ENCODE measurements at regions not wholly inside any gene's neighbourhood (a gene's known extent, or its start where the extent isn't known, plus 50 kb on each side); places are given as distances from the start of the nearest gene placed in this dataset.

GRCh38 chr13:111657013-111657412, 336.6 kb downstream of the TEX29 start:
- H3K36me3 ChIP-seq (replicated peaks in 1 of 2; ENCODE audit: control insufficient read depth in 1 of 2, insufficient read depth in 2 of 2, low read length in 2 of 2): no peaks in the 10 kb centered on the region
- H3K4me2 ChIP-seq (replicated peaks; ENCODE audit: extremely low read depth, low read length, poor library complexity, severe bottlenecking): no peak overlapping the region
- H3K27me3 ChIP-seq (ENCODE audit: control insufficient read depth in 2 of 2, insufficient read depth in 2 of 2, low read length in 2 of 2): no peaks in the 10 kb centered on the region
- no peak overlapping the region for H3K4me3 ChIP-seq (replicated peaks in 1 of 3; ENCODE audit: low read depth in 2 of 3, low read length in 3 of 3)
- H3K79me2 ChIP-seq (ENCODE audit: insufficient read depth, low read length): no peaks in the 10 kb centered on the region
- no peak overlapping the region for H3K9ac ChIP-seq (ENCODE audit: insufficient read depth, low read length, poor library complexity, severe bottlenecking)
- no peak overlapping the region for H2AFZ ChIP-seq (ENCODE audit: insufficient read depth, low read depth, low read length, poor library complexity, severe bottlenecking)
- no peak for TF ChIP-seq CTCF (IDR thresholded peaks at IDR 0.05)
- Mint-ChIP-seq H3K9me3 (peaks cover 0 to 2% (median 0%) of the 10 kb centered on the region in 7 donors), H3K4me1 (no peaks in the 10 kb centered on the region), H3K27me3 (ENCODE audit: low read depth in 3 of 3) (peaks cover 1 to 5% (median 3%) of the 10 kb centered on the region in 3 donors), H3K36me3 (no peaks in the 10 kb centered on the region), H3K4me3 (no peak overlapping the region), H3K27ac (no peak overlapping the region)
- intact Hi-C loops (cut with micrococcal nuclease): no loop called here
- no peak for DNase-seq
- WGBS (ENCODE audit: insufficient coverage): 97% methylated on average over 5 of the region's 5 CpGs
- H3K27ac ChIP-seq (ENCODE audit: low read depth in 1 of 2, low read length in 2 of 2): no peak overlapping the region
- no peaks in the 10 kb centered on the region for H4K20me1 ChIP-seq (ENCODE audit: insufficient read depth, low read length)
- H3K4me1 ChIP-seq (ENCODE audit: control insufficient read depth in 1 of 2, insufficient read depth in 2 of 2, low read length in 2 of 2): no peaks in the 10 kb centered on the region
- no peaks in the 10 kb centered on the region for H3K9me3 ChIP-seq (replicated peaks in 1 of 2; ENCODE audit: control insufficient read depth in 1 of 2, insufficient read depth in 1 of 2, low read length in 2 of 2)

- H3K36me3 Mint-ChIP-seq: no peaks in the 10 kb centered on the region
- peaks cover 0 to 2% (median 0%) of the 10 kb centered on the region in 7 donors for H3K9me3 Mint-ChIP-seq
- Histone ChIP-seq H3K27ac (ENCODE audit: low read depth in 1 of 2, low read length in 2 of 2) (no peak overlapping the region), H3K79me2 (ENCODE audit: insufficient read depth, low read length) (no peaks in the 10 kb centered on the region), H4K20me1 (ENCODE audit: insufficient read depth, low read length) (no peaks in the 10 kb centered on the region), H3K4me3 (replicated peaks in 1 of 3; ENCODE audit: low read depth in 2 of 3, low read length in 3 of 3) (no peak overlapping the region), H3K9ac (ENCODE audit: insufficient read depth, low read length, poor library complexity, severe bottlenecking) (no peak overlapping the region), H3K4me2 (replicated peaks; ENCODE audit: extremely low read depth, low read length, poor library complexity, severe bottlenecking) (no peak overlapping the region), H2AFZ (ENCODE audit: insufficient read depth, low read depth, low read length, poor library complexity, severe bottlenecking) (no peak overlapping the region), H3K4me1 (ENCODE audit: control insufficient read depth in 1 of 2, insufficient read depth in 2 of 2, low read length in 2 of 2) (no peaks in the 10 kb centered on the region), H3K27me3 (ENCODE audit: control insufficient read depth in 2 of 2, insufficient read depth in 2 of 2, low read length in 2 of 2) (no peaks in the 10 kb centered on the region), H3K36me3 (replicated peaks in 1 of 2; ENCODE audit: control insufficient read depth in 1 of 2, insufficient read depth in 2 of 2, low read length in 2 of 2) (no peaks in the 10 kb centered on the region), H3K9me3 (replicated peaks in 1 of 2; ENCODE audit: control insufficient read depth in 1 of 2, insufficient read depth in 1 of 2, low read length in 2 of 2) (no peaks in the 10 kb centered on the region)
- H3K4me1 Mint-ChIP-seq: no peaks in the 10 kb centered on the region
- TF ChIP-seq CTCF (IDR thresholded peaks at IDR 0.05): no peak
- intact Hi-C loops (cut with micrococcal nuclease): no loop called here
- H3K27me3 Mint-ChIP-seq (ENCODE audit: low read depth in 3 of 3): peaks cover 1 to 6% (median 3%) of the 10 kb centered on the region in 3 donors
- no peak overlapping the region for H3K4me3 Mint-ChIP-seq
- 74% methylated on average over 13 of the region's 16 CpGs for WGBS (ENCODE audit: insufficient coverage)
- H3K27ac Mint-ChIP-seq: no peak overlapping the region
- DNase-seq: no peak
These were observed 338.0 kb downstream of the TEX29 start for GRCh38 chr13:111658145-111659100.

All from CD14-positive monocyte (primary cell).